GM21447 (cell line): ENCODE measurements at regions not wholly inside any gene's neighbourhood (a gene's known extent, or its start where the extent isn't known, plus 50 kb on each side); places are given as distances from the start of the nearest gene placed in this dataset.

Experiments
- ATAC-seq: cut with Tn5 transposase; IDR thresholded peaks from one replicate; pipeline ENCODE4 v1.9.1; 2021; ENCODE audit not compliant: unreplicated experiment

DNA sequence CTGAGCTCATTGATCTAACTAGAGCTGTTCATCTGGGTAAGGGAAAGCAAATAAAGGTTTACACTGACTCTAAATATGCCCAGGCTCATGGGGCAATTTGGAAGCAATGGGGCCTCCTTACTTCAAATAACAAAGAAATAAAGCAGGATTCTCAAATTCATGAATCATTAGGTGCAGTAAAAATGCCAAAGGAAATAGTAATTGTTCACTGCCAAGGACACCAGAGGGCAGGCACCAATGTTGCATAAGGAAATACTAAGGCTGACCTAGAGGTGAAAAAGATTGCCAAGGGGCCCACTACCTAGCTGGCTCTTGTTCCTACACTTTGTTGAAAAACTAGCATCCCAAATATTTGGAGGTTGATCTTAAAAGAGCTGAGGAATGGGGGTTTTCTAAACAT is 1686.7 kb upstream of the MIR17HG start:
- no peak for ATAC-seq

DNA sequence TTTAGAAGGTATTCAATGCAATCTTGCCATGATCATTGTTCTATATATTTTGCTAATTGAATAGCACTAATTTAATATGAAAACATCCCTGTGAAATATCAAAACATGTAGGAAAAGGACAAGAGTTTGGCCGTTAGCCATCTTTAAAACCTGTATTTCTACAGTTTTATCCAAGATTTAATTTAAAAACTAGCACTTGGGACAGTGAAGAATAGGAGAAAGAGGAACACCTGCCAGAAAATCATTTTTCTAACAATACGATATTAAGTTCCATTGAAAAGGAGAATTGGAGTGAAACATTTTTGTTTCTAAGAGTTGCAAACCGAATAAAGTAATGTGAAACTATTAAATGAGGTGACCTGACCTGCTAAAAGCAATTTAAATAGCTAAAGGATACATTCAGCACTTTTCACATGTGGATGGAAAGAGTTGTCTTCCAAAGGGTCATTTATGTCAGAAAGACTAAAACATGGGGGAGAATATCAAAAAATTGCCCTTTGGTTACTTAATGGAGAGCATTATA is 1673.6 kb upstream of the MIR17HG start:
- no peak for ATAC-seq

DNA sequence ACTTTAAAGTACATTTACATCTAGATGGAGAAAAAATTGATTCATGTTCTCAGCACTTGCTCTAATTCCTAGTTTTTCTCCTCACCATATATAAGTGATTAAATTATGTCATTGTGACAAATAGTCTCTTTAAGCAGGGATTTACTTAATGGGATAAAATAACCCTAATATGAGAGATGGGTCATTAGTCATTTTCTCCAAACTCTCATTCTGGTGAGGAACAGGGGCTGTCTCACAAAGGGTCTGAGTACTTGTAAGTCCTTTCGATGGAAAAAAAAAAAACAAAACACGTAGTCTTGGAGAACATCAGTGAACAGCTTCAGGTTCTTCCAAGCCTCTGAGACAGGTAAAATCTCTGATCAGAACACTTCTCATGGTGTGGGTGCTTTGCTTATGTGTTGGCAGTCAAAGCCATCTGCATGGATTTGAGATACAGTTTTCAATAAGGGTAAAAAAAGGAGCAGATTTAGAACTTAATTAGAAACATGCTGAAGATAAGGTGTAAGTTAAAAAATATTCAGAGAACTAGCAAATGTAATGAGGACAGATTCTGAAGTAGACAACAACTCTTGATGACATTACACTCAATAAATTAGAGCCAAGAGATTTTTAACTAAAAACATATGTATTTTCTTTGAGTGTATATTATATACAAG is 1668.9 kb upstream of the MIR17HG start:
- no peak for ATAC-seq

DNA sequence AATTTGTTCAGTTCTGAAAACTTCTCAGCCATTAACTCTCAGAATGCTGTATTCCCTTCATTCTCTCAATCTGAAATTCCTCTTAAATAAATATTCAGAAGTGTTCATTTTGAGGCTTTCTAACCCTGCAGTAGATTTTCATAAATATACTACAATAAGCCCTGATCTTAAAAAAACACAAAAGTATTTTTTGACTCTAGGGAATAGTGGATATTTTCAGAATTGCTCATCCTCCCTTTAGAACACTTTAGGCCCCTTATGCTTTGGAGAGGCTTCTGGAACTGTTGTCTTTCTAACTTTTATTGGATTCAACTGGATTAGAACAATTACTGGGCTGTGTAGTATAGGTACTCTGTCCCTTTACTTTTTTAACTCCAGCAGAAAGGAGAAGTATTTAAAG is 1662.6 kb upstream of the MIR17HG start:
- ATAC-seq, result no peak

DNA sequence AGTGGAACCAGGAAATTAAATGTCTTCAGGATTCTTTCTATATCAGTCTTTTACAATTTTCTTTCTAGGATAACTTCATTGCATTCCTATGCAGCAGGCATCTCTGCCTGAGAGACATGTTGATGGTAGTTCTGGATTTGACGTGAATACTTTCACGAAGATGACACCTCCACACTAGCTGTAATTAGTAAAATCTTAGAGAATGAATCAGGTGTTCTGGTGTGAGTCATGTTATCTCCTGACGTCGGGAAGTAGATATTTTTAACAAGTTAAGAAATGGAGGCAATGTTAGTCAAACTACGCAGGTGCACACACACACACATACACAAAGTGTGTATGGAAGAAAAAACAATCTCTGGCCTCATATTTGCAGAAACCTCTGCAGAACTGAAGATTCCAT is 1661.3 kb upstream of the MIR17HG start:
- ATAC-seq, result no peak

DNA sequence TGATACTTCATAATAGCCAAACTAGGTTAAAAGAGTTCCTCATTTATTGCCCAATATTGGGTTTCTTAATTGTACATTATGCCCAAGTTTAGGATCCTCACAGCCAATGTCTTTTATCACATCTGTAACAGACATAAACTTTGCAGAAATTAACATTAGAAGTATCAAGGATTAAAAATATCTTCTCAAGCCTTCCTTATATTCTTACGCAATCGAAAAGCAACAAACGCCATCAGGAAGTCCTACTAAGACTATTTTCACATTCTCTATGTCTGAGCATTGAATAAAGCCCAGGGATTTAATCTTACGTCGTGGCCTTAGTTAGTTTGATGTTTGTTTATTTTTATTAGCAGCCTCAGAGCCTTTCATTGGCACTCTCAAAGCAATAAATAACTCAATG is 1660.4 kb upstream of the MIR17HG start:
- no peak for ATAC-seq

DNA sequence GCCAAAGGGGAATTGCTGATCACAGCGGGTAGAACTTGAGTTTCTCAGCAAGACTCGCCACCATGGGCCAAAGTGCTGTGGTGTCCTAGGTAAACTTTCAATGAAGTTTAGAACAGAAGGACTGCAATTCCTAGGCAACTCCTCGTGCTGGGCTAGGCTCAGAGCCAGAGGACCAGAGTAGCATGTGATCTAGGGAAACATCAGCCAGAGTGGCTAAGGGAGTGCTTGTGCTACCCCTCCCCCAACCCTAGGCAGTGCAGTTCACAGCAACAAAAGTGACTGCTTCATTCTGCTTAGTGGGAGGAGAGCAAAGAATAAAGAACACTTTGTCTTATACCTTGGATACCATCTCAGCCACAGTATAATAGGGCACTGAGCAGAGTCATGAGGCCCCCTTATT is 1658.6 kb upstream of the MIR17HG start:
- ATAC-seq, result no peak

DNA sequence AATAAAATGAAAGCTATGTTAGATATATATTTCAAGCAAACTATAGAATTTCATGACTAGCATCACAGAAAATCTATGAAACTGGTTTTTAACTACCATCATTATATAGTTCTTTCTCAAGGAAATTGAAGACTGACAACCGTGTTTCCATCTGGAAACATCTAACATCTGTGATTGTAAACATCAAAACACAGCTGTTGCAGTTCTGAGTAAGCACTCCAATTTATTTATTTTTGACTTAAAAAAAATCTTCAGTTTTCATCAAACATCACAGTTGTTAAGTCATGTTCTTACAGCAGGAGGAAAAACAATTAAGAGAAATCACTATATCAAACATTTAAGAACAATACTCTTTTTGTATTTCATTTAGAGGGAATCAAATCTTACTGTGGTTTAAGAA is 1653.0 kb upstream of the MIR17HG start:
- no peak for ATAC-seq

DNA sequence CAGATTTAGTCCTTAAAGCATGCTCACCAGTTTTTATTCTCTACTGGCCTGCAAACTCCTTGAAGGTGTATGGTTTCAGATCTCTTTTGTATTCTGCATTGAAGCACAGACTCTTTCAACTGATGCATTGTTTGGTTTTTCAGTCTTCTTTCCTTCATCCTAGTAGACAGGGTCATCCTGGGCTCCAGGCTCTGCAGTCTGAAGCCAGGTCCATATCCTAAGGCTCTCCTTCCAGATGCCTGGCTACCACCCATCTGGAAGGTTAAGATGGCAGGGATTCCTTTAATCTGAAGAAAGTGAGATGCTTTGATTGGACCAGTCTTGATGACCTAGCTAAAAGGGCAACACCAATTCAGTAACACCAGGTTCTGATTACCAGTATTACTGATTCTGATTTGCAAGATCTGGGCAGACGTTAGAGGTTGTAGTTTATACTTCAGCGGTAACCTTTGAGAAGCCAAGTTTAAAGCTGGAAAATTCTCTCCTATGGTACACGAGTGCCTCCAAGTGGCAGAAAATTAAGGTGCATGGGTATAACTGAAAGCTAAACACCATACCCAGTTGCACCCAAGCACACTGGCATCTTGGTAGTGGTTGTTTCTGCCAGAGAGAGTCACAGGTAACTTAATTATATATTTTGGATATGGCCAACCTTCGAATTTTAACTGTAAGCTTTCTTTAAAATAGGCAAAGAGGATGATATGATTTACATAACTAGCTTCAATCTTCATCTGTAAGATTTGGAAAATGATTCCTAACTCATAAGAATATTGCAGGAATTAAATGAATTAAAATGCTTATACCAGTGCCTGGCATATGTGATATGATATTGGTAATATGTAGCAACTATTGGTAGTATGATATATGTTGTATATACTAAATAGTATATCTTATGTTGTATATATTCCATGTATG is 1651.9 kb upstream of the MIR17HG start:
- ATAC-seq, result no peak

DNA sequence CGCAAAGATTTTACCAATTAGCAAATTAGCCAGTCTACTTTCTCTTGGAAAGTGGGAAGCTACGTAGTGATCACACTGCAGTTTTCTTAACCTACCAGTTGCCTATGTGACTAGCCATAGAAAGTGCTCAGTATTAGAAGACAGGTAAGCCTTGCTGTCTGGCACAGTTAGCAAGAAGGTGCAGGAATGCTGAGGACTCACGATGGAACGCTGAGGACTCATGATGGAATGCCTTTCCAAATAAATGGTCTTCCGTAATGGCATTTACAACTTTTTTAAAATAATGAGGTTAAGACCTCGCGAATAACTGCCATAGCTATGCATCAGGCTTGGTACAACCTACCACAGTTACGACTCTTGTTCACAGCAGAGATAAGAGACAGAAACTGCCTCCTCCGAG is 1645.6 kb upstream of the MIR17HG start:
- no peak for ATAC-seq

DNA sequence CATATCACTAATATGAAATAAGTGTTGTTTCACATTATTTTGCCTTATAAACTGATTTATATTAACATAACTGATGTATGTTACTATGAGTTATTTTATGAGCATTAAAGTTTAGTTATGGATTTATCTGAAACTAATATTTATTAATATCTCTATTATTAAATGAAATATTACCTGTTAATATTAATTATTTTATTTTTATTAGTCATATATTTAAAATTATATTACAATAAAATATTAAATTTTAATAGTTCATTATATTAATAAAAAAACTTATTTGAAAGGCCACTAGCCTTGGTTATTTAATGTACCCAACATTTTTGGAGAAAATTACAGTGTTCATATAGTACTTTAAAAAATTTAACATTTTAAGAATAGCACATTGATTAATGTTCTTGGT is 1643.4 kb upstream of the MIR17HG start:
- no peak for ATAC-seq

DNA sequence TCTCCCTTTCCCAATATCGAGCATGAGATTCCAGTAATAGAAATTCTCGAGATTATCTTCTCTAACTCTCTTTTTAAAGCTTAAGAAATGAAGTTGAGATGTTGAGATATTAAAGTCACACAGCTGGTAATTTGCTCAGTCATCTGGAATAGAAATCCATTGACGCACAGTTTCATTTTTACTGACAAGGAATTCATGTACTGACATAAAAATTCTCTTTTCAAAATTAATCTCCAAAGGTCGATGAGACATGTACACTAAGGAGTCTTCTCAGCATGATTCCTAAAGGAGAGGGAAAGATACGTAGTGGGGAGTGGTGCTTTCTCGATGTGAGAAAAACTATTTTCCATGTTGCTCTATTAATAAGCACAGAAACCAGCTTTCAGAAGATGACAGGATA is 1639.5 kb upstream of the MIR17HG start:
- ATAC-seq, result no peak

DNA sequence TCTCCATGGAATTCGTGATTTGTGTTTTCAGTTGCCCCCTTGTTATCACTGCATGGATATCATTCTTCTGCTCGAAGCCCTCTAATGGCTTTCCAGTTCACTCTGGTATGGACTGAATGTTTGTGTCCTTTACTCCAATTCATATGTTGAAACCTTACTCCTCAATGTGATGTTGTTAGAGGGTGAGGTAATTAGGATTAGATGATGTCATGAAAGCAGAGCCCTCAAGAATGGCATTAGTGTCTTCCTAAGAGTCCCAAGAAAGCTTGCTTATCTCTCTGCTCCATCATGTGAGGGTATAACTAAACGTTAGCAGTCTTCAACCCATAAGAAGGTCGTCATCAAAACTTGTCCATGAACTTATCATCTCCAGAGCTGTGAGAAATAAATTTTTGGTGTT is 1626.3 kb upstream of the MIR17HG start:
- ATAC-seq, result no peak

DNA sequence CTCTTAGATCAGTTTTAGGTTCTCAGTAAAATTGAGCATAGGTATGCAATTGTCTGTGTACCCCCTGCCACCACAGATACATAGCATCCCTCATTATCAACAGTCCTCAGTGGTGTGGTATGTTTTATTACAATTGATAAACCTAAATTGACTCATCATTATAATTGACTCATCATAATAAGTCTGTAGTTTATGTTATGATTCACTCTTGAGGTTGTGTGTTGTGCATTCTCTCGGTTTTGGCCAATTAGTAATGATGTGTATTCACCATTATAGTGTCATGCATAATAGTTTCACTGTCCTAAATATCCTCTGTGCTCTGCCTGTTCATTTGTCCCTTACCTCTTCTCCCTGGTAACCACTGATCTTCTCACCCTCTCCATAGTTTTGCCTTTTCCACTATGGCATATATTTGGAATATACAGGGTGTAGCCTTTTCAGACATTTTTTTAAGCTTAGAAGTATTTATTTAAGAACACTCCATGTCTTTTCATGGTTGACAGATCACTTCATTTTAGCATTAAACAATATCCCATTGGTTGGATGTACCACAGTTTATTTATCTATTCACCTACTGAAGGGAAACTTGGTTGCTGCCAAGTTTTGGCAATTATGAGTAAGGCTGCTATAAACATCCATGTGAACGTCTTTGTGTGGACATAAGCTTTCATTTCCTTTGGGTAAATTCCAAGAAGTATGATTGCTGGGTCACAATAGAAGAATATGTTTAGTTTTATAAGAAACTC is 1620.6 kb upstream of the MIR17HG start:
- no peak for ATAC-seq

DNA sequence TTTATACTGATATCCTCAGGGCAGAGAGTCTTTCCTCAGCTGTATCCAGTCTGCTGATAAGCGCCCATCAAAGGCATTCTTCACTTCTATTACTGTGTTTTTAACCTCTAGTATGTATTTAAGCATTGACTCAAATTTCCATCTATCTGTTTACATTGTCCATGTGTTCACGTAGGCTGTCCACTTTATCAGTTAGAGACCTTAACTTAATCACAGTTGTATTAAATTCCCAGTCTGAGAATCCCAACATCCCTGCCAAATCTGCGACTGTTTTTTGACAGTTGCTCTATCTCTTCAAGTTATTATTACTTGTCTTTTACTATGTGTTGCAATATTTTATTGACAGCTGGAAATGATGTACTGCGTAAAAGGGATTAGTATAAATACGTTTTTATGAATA is 1613.7 kb upstream of the MIR17HG start:
- no peak for ATAC-seq

DNA sequence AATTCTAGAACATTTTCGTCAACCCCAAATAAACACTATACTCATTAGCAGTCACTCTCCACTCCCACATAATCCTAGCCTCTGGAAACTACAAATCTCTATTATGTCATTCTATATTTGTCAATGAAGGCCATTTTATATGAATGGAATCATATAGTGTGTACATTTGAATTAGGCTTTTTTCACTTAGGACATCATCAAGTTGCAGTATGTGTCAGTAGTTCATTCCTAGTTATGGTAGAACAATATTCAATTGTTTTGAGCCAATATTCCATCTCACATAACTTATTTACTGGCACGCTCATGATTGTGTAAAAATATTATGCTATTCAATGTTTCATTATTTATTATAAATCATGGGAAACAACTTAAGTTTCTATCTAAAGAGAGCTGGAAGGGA is 1610.4 kb upstream of the MIR17HG start:
- no peak for ATAC-seq

DNA sequence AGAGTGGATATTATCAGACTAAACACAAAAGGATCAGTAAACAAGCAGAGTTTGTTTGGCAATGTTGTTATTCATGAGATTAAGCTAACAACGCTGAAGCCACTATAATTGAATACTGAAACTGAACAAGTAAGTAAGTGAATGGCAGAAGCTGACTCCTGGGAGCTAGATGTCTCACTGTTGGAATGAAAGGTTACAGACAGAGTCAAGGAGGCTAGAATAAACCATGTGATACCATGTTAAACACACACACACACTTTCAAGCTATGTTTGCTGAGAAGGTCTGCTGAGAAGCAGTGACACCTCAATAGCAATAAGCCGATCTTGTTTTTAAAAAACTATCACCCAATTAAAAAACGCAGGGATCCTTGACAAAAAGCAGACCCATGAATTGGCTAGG is 1609.4 kb upstream of the MIR17HG start:
- ATAC-seq, result no peak

DNA sequence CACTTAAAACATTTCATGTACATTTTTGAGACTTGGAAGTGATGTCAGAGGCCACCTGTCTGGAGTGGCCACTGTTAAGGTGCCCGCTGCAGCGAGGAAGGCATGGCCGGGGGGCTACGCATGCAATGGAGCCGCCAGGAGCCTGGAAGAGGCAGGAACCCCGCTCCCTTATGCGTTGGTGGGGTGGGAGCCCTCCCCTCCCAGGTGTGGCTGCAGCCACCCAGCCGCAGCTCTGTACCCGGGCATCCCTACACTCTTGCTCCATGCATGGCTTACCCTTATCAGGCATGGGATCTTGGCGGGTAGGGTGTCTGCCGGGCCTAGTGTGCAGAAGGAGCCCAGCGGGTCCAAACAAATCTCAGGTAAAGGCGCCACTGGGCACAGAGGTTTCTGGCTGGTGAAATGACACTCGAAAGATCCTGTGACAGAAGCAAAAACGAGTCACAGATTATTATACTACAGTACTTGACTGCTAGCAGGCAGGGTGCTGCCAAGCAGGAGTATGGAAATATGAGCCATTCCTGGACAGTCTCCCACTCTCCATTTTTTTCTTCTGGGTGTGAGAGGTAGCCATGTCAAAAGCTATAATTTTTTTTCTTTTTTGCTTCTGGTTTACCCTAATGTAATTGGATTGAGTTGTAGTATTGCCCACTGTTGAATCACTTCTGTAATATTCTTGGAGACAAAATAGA is 1606.3 kb upstream of the MIR17HG start:
- ATAC-seq, result no peak

DNA sequence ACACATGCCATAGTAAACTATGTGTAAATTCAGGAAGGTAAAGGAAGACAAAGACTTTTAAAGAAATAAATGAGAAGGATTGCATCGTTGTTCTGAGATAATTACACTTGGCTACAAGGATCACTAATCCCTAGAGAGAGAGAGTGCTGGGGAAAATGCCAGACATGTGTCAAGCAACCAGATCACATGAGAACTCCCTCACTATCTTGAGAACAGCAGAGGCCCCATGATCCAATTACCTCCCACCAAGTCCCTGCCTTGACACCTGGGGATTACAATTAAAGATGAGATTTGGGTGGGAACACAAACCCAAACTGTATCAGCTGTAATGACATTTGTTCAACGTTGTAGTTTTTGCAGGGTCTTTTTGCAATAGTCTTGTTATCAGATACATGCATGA is 1600.9 kb upstream of the MIR17HG start:
- no peak for ATAC-seq

DNA sequence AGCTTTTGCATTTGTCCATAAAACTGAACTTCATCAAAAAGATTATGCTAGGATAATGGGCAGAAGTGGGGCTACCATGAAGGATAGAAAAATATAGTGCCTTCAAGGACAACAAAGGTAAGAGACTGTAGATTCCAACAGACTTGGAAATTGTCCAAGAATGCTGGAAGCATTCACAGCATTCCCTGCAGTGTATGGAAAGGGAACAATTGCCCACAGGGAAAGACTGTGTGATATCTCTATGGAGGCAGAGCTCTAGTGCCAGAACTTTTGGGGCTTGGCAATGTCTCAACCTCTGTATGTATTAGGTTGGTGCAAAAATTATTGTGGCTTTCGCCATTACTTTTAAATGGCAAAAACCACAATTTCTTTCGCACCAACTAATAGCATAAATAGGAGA is 1598.8 kb upstream of the MIR17HG start:
- ATAC-seq, result no peak

DNA sequence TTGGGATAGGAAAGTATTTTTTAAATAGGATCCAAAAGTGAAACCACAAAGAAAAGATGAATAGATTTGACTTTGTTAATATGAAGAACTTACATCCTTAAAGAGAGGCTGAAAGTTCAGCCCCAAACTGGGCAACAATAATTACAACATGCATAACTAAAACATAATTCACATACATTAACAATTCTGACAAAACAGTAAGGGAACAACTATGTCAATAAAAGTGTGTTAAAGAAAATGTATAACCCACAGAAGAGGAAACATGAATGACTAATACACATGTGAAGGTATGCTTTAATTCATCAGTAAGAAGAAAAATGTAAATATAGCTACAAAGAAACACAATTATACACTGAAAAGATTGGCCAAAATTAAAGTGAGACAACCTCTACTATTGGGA is 1597.6 kb upstream of the MIR17HG start:
- ATAC-seq, result no peak
